GM18909 (cell line): ENCODE measurements at regions not wholly inside any gene's neighbourhood (a gene's known extent, or its start where the extent isn't known, plus 50 kb on each side); places are given as distances from the start of the nearest gene placed in this dataset.

Experiments used
- ATAC-seq: cut with Tn5 transposase; IDR thresholded peaks from one replicate; pipeline ENCODE4 v1.9.1; 2021; ENCODE audit warnings: mild to moderate bottlenecking; ENCODE audit not compliant: unreplicated experiment, poor library complexity

- ATAC-seq, result no peak
Observed at GRCh38 chr10:58140691-58141347, 126.9 kb downstream of the IPMK start.

- ATAC-seq, result no peak
Observed at GRCh38 chr10:58140054-58140453, 127.6 kb downstream of the IPMK start.

- ATAC-seq, result no peak
Observed at GRCh38 chr10:58137813-58138212, 129.9 kb downstream of the IPMK start.

- ATAC-seq, result no peak
Observed at GRCh38 chr10:58115218-58116050, 152.3 kb downstream of the IPMK start.

GRCh38 chr10:58109731-58110130 is 158.0 kb downstream of the IPMK start:
- ATAC-seq, result no peak

GRCh38 chr10:58107506-58107905 is 160.2 kb downstream of the IPMK start:
- ATAC-seq, result no peak

- no peak for ATAC-seq
Observed at GRCh38 chr10:58106211-58107035, 161.3 kb downstream of the IPMK start.

GRCh38 chr10:58104351-58104751 is 163.3 kb downstream of the IPMK start:
- ATAC-seq, result no peak

GRCh38 chr10:58102897-58103296 is 164.8 kb downstream of the IPMK start:
- ATAC-seq, result no peak

- ATAC-seq, result no peak
Observed at GRCh38 chr10:58101682-58102081, 166.0 kb downstream of the IPMK start.

- no peak for ATAC-seq
Observed at GRCh38 chr10:58094985-58095718, 172.5 kb downstream of the IPMK start.

GRCh38 chr10:58091886-58092285 is 175.8 kb downstream of the IPMK start:
- ATAC-seq, result no peak

GRCh38 chr10:58089739-58090138 is 178.0 kb downstream of the IPMK start:
- no peak for ATAC-seq

- ATAC-seq, result no peak
Observed at GRCh38 chr10:58087896-58088295, 179.8 kb downstream of the IPMK start.

GRCh38 chr10:58086763-58087150 is 180.9 kb downstream of the IPMK start:
- ATAC-seq, result no peak

- ATAC-seq, result no peak
Observed at GRCh38 chr10:58086144-58086762, 181.4 kb downstream of the IPMK start.

GRCh38 chr10:58082248-58082647 is 185.4 kb downstream of the IPMK start:
- ATAC-seq, result no peak

GRCh38 chr10:58081353-58081752 is 186.3 kb downstream of the IPMK start:
- ATAC-seq, result no peak

GRCh38 chr10:58079461-58079860 is 188.2 kb downstream of the IPMK start:
- ATAC-seq, result no peak

GRCh38 chr10:58072634-58073033 is 195.1 kb downstream of the IPMK start:
- ATAC-seq, result no peak
